Calu3 (cell line): ENCODE measurements at regions not wholly inside any gene's neighbourhood (a gene's known extent, or its start where the extent isn't known, plus 50 kb on each side); places are given as distances from the start of the nearest gene placed in this dataset.

Source experiments
- BruUV-seq: library from RNA; stranded (reverse); fragments of 400-500 nt; replicated peaks from 2 replicates; lab custom pipeline; 2021; lab: Mats Ljungman, UMichigan
- CTCF ChIA-PET: fragments of 300-600 bp; sonication (Branson Sonifier 250); formaldehyde crosslinking; loops from one replicate; lab custom pipeline; 2022; ENCODE audit warnings: antibody characterized with exemption; lab: Charles Lee
- DNase-seq: peaks from one replicate; pipeline ENCODE4 v3.0.0; 2022
- H3K27ac Mint-ChIP-seq: one replicate; pipeline ENCODE4 v1.8.0; 2022; ENCODE audit warnings: mixed read lengths; ENCODE audit not compliant: unreplicated experiment
- H3K27me3 Mint-ChIP-seq: one replicate; pipeline ENCODE4 v1.8.0; 2022; ENCODE audit warnings: mixed read lengths; ENCODE audit not compliant: unreplicated experiment
- H3K36me3 Mint-ChIP-seq: one replicate; pipeline ENCODE4 v1.8.0; 2022; ENCODE audit warnings: mild to moderate bottlenecking, moderate library complexity, mixed read lengths; ENCODE audit not compliant: insufficient read depth, unreplicated experiment
- H3K4me1 Mint-ChIP-seq: one replicate; pipeline ENCODE4 v1.8.0; 2022; ENCODE audit warnings: mild to moderate bottlenecking, low read depth, mixed read lengths; ENCODE audit not compliant: unreplicated experiment
- H3K4me3 Mint-ChIP-seq: one replicate; pipeline ENCODE4 v1.8.0; 2022; ENCODE audit warnings: mild to moderate bottlenecking, low read depth, moderate library complexity, mixed read lengths; ENCODE audit not compliant: unreplicated experiment
- H3K9me3 Mint-ChIP-seq: one replicate; pipeline ENCODE4 v1.8.0; 2022; ENCODE audit warnings: low read depth, mixed read lengths; ENCODE audit not compliant: unreplicated experiment
- CTCF ChIP-seq: fragments of 200-600 bp; IDR thresholded peaks from one replicate; pipeline ENCODE4 v1.8.0; 2022; ENCODE audit warnings: antibody characterized with exemption; ENCODE audit not compliant: unreplicated experiment
- intact Hi-C: fragments of 100-400 bp; cut with micrococcal nuclease; formaldehyde crosslinking; loops from one replicate; pipeline ENCODE4 v1.10.0; 2022; ENCODE audit not compliant: unreplicated experiment

- CTCF ChIA-PET = no interaction called here
- BruUV-seq = no TSS peak
- no peak overlapping the region for H3K27ac Mint-ChIP-seq
- H3K36me3 Mint-ChIP-seq = no peaks in the 10 kb centered on the region
- H3K27me3 Mint-ChIP-seq = peaks cover 12% of the 10 kb centered on the region
- H3K4me3 Mint-ChIP-seq = no peak overlapping the region
- no peaks in the 10 kb centered on the region for H3K9me3 Mint-ChIP-seq
- intact Hi-C loops = no loop called here
- no peak for TF ChIP-seq CTCF
- no peaks in the 10 kb centered on the region for H3K4me1 Mint-ChIP-seq
- DNase-seq = no peak
These were observed 409.9 kb downstream of the LPIN1 start for GRCh38 chr2:12156349-12156748.

GRCh38 chr2:12161085-12161484 lies 414.7 kb downstream of the LPIN1 start:
- intact Hi-C loops = no loop called here
- Mint-ChIP-seq H3K9me3 (no peaks in the 10 kb centered on the region), H3K36me3 (no peaks in the 10 kb centered on the region), H3K27me3 (peaks cover 31% of the 10 kb centered on the region), H3K4me3 (no peak overlapping the region), H3K27ac (no peak overlapping the region), H3K4me1 (no peaks in the 10 kb centered on the region)
- no TSS peak for BruUV-seq
- CTCF ChIA-PET = interaction anchor here (1.1 kb wide), 1 partner anchor 16 kb away, joined by 3 read pairs; no protein-coding TSS in a partner anchor
- DNase-seq = no peak
- no peak for TF ChIP-seq CTCF

- BruUV-seq = no TSS peak
- Mint-ChIP-seq H3K4me1 (no peaks in the 10 kb centered on the region), H3K27ac (no peak overlapping the region), H3K36me3 (no peaks in the 10 kb centered on the region), H3K27me3 (peaks cover 33% of the 10 kb centered on the region), H3K4me3 (no peak overlapping the region), H3K9me3 (no peaks in the 10 kb centered on the region)
- CTCF ChIA-PET = interaction anchor here (0.6 kb wide), 1 partner anchor 850 kb away, joined by 4 read pairs; no protein-coding TSS in a partner anchor
- no peak for DNase-seq
- intact Hi-C loops = no loop called here
- no peak for TF ChIP-seq CTCF
These were observed 416.1 kb downstream of the LPIN1 start for GRCh38 chr2:12162269-12163247.

- peaks cover 40% of the 10 kb centered on the region for H3K27me3 Mint-ChIP-seq
- DNase-seq = no peak
- H3K27ac Mint-ChIP-seq = no peak overlapping the region
- no peaks in the 10 kb centered on the region for H3K36me3 Mint-ChIP-seq
- no peaks in the 10 kb centered on the region for H3K4me1 Mint-ChIP-seq
- no peak for TF ChIP-seq CTCF
- no peaks in the 10 kb centered on the region for H3K9me3 Mint-ChIP-seq
- CTCF ChIA-PET = no interaction called here
- H3K4me3 Mint-ChIP-seq = no peak overlapping the region
- no TSS peak for BruUV-seq
- intact Hi-C loops = no loop called here
These were observed 417.4 kb downstream of the LPIN1 start for GRCh38 chr2:12163866-12164265.
